ENCODE measurements at regions not wholly inside any gene's neighbourhood (a gene's known extent, or its start where the extent isn't known, plus 50 kb on each side); places are given as distances from the start of the nearest gene placed in this dataset.
"Not testable (repeated sequence)": the region's sequence is repeated elsewhere in the genome, so short reads cannot be mapped to it uniquely, and the experiment has no call there.

GRCh38 chr3:10665592-10665991 is 150.4 kb upstream of the SLC6A11 start:
- no peak for DNase-seq (ENCODE audit: low spot score)

DNA sequence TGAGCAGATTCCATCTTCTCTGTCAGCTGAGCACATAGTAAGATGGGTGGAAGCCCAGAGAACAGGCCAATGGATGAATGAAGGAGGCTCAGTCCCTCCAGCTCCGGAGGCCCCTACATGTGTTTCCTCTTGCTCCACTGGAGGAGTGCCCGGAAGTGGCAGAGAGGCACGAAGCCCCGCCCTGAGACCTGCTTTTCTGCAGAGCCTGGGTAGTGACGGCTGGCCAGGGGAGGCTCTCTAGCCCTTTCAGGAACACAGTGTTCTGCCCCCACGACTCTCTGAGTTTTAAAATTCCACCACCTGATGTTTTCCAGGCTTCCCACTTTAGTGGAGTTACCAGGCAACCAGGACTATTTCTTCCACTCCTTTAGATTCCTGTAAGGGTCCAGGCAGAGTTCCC is 149.4 kb upstream of the SLC6A11 start:
- DNase-seq (ENCODE audit: low spot score) = peak; percentile 74

DNA sequence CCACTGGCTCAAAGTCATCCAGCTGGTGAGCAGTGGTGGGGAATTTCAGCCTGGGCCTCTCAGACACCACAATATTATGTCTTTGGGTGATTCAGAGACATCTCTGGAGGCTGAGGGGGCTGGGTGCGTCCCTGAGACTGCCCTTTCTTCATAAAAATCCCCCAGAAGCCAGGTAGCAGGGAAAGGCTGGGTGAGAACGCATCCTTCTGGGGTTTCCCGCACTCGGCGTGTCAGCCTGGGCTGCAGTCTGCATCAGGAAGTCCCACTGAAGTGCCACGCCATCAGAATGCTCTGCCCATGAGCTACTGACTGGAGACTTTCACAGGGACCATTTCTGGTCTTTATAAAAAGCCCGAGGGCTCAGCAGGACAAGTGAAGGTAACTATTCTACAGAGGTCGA is 148.8 kb upstream of the SLC6A11 start:
- no peak for DNase-seq (ENCODE audit: low spot score)

DNA sequence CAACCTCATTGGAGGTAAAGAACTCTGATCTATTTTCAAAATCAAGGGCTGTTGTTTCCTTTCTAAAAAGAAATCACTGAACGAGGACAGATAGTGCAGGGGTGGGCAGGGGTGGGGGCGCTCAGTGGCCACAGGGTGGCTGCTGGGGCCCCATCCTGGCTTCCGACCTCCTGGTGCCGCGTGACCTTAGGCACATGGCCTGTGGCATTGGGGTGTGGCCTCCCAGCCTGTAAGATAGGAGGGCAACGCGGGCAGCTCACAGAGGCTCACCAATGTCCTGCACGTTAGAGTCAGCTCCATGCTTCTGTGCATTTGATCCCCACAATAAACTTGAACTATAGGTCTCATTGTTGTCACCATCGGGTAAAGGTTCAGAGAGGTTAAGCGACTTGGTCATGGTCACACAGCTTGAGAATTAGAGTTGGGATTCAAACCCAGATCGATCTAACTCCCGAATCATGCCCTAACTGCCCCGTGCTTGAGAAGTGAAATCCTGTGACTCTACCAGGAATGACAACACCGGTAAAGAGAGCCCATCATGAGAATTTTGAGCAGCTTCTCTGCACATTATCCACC is 148.0 kb upstream of the SLC6A11 start:
- no peak for DNase-seq (ENCODE audit: low spot score)

GRCh38 chr3:10669490-10670048 is 146.5 kb upstream of the SLC6A11 start:
- DNase-seq (ENCODE audit: low spot score) = no peak

DNA sequence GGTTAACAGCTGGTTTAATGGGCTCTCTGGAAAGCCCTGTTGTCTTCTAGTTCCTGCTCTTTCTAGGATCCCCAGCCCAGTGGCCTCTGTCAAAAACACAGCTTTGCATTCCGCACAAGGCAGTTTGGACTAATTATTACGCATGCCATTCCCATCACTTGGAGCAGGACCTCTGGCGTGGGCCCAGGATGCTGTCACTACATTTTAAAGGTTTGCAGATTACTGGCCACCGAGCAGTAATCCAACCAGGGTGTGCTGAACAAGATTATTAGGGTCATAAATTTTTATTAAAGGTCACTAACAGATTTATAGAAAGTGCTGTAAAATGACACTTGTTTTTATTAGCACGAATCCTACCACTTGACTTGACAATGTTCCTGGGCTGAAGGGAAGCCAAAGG is 143.6 kb upstream of the SLC6A11 start:
- DNase-seq (ENCODE audit: low spot score) = peak; percentile 11

GRCh38 chr3:10674578-10674977 is 141.4 kb upstream of the SLC6A11 start:
- peak; percentile 50 for DNase-seq (ENCODE audit: low spot score)

GRCh38 chr3:10676905-10677304 is 139.1 kb upstream of the SLC6A11 start:
- no peak for DNase-seq (ENCODE audit: low spot score)

DNA sequence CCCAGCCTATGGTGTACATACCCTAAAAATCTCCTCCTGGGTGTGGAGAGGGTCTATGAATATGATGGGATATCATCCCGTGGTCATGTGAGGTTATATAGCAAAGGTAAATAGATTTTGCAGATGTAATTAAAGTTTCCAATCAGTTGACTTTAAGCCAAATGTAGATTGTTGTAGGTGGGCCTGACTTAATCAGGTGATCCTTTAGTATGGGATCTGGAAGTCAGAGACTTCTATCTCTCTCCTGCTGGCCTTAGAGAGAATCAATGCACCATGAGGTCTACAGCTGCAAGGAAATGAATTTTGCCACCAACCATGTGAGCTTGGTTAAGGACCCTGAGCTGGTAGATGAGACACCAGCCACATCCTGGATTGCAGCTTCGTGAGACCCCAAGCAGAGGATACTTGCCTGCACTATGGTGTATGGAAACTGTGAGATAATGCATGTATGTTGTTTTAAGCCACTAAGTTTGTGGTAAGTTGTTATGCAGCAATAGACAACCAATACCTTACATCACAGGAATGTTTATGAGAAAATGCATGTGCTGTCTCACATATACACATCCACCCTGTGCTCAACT is 137.1 kb upstream of the SLC6A11 start:
- no peak for DNase-seq (ENCODE audit: low spot score)

DNA sequence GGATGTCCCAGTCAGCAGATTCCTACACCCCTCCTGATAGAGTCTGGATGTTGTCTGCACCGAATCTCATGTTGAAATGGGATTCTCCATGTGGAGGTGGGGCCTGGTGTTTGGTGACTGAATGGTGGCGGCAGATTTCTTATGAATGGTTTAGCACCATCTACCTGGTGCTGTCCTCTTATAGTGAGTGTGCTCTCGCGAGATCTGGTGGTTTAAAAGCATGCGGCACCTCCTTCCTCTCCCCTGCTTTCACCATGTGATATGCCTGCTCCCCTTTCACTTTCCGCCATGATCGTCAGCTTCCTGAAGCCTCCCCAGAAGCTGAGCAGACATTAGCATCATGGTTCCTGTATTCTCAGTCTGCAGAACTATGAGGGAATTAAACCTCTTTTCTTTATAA is 135.2 kb upstream of the SLC6A11 start:
- no peak for DNase-seq (ENCODE audit: low spot score)

DNA sequence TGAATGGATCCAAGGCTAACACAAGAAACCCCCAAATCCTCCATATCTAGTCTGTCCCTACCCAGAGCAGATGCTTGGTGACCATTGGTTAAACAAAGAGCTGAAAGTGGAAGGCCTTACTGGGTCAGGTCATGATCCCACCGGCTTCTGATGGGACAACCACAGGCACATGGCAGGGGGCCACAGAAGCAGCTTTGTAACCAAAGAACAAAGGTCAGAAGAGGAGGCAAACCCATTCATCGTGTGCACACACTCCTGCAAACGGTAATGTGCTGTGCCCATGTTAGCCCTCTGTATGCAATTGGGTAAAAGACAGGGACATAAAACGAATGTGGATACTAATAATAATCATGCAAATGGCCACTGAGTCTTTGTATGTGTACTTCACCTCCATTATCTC is 133.3 kb upstream of the SLC6A11 start:
- DNase-seq (ENCODE audit: low spot score) = no peak

GRCh38 chr3:10683106-10683505 is 132.9 kb upstream of the SLC6A11 start:
- DNase-seq (ENCODE audit: low spot score) = no peak

- no peak for DNase-seq (ENCODE audit: low spot score)
Observed at GRCh38 chr3:10688126-10688525, 127.9 kb upstream of the SLC6A11 start.

DNA sequence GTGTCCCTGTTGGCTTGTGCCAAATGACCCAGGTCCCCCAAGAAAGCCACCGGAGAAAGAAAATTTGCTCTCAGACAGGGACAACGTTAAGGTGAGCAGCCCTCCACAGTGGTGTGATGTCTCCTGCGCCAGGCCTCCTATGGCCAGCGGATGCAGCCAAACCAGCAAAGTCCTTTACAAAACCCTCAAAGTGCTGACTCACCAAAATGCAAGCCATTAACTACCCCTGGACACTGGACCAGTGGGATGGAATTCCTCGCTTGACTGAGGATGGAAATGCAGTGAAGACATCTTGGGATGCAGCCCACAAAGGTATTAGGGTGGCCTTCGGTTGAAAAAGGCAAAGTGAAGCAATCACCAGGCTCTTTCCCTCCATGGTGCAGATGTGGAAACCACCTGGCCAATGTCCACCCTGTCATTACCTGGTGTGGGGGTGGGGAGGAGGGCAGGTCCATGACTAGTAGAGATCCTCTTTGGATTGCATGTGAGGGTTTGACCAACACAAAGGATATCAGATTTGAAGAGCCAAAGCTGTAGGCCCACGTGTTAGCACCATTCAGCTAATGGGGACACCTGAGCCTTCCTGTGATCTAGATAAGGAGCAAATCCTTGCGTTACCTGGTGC is 127.4 kb upstream of the SLC6A11 start:
- no peak for DNase-seq (ENCODE audit: low spot score)

DNA sequence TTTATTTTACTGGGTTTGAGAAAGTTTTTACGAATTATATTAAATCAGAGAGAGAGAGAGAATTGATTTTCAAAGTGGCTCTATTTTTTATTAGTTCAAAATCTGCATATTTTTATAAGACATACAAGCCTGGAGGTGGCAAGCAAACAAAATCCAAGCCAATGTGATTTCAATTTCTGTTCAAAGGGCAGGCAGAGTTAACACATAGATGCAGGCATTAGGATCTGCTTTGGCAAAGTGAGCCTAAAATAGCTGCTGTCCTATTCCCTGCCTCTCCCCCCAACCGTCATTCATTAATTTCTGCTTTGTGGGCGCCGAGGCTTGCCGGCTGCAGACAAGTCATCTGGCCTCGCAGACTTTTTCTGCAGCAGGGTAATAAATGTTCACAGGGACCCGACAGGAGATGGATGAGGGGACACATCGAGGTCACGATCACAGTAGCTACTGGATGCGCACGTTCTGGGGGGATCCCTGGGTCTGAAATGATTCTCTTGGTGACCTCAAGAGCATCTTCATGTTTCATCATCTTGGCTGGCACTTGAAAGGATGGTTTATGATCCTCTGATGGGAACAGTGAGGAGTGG is 123.9 kb upstream of the SLC6A11 start:
- no peak for DNase-seq (ENCODE audit: low spot score)

DNA sequence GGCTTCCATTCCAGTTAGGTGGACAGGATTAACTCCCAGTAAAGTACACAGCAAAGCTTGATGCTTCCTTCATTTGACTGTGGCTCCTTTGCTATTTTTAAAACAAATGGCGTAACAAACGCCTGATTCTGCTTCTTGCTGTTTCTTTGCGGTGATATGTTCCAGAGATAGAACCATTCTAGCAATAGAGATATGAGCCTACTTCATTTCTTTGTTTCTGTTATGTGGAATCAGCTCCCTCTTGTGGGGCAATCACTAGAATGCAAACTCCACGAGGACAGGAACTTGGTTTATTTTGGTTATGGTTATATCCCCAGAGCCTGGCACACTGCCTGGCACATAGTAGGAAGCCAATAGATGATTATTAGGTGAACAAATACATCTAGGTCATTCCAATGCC is 122.6 kb upstream of the SLC6A11 start:
- no peak for DNase-seq (ENCODE audit: low spot score)

DNA sequence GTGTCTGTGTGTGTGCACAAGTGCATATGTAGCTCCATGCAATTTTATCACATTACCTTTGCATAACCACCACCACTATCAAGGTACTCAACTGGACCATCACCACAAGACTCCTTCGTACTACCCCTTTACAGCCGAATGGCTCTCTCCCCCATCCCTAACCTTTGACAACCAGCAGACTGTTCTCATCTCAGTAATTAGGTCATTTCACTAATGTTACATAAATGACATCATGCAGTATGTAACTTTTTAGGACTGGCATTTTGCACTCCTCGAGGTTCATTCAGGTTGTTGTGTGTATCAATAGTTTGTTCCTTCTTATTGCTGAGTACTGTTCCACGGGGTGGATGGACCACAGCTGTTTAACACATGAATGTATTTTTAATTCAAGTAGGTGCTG is 121.8 kb upstream of the SLC6A11 start:
- DNase-seq (ENCODE audit: low spot score) = no peak

DNA sequence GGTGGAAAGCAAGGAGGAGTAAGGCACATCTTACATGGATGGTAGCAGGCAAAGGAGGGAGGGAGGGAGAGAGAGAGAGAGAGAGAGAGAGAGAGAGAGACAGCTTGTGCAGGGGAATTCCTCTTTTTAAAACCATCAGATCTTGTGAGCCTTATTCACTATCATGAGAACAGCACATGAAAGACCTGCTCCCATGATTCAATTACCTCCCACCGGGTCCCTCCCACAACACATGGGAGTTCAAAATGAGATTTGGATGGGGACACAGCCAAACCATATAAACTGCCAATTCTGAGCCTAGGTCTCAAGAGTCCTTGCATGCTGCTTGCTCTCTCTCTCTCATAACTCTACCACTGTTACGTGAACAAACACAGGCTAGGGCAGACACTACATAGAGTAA is 120.8 kb upstream of the SLC6A11 start:
- DNase-seq (ENCODE audit: low spot score) = not testable (repeated sequence)

DNA sequence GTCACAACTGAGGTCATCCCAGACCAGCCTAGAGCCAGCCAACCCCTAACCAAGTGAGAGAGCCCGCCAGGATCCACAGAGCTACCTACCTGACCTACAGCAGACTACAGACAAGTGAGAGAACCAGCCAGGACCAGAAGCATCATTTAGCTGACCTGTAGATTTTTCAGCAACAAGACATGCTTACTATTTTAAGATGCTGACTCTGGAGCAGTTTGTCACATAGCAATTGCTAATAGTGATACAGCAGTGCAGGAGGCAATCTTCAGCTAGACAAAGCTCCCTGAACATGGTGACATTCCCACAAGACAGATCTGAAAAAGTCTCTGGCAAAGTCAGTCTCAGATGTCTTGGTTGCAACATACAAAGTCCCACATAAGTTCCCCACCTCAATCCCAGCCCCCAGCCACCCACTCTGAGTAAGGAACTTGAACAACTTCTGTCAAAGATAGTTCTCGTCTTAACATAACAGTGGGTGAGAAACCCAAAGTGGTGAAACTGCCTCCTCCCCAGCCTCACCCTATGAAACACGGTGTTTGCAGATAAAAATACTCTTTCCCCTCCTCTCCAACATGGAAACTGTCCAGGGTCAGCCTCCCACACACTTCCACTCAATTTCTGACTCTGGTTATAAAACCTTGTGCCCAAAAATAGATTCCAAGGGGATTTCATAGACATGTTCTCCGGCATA is 120.3 kb upstream of the SLC6A11 start:
- DNase-seq (ENCODE audit: low spot score) = peak; percentile 45

DNA sequence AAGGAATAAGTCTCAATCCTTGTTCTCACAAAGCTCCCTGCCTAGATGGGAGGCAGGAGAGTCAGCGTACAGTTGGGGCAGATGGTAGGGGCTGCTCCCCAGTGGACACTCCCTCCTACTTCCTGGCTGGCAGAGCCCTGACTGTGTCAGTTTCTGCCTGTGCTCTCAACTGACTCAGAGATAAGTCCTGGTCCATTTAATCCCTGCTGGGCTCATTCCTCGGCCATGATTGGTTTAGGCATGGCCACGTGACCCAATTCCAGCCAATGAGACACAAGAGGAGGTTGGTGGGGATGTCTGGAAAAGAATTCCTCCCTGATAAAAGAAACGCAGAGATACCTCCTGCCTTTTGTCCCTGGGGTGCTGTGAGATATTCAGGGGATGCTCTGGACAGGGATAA is 118.1 kb upstream of the SLC6A11 start:
- DNase-seq (ENCODE audit: low spot score) = no peak

GRCh38 chr3:10700821-10701220 is 115.2 kb upstream of the SLC6A11 start:
- DNase-seq (ENCODE audit: low spot score) = no peak

DNA sequence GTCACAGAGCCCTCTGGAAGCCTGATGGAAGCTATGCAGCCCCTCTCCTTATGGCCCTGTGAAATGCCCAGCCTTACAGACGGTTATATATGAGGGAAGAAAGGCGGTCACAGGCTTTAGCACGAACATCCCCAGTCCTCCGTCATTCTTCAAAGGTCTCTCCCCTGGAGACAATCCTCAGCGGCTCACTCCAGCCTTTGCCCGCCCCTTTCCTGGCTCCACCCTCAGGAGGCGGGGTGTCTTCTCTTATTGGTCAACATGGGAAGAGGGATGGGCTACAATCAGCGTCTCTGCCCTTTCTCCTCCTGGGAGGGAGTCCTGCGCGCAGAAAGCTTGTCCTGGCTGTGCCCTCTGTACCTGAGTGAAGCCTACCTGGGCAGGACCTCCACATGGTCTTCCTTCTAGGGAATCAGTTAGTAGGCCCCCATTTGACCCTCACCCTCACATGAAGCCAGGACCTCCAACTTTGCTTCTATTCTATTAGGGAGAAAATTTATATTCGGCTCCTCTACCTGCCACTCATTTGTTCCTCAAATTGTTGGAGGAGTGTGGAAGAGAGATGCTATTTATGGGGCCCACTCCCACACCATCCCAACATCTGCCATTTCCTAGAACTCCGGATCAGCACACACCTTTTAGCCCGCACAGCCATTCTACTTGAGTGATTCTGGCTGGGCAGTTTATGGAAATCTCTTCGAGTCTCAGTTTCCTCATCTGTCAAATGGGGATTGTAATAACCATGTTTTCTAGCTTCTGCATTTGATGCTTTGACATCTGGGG is 112.9 kb upstream of the SLC6A11 start:
- peak; percentile 23 for DNase-seq (ENCODE audit: low spot score)
